Ascending aorta (tissue), 2 donors: ENCODE measurements at regions not wholly inside any gene's neighbourhood (a gene's known extent, or its start where the extent isn't known, plus 50 kb on each side); places are given as distances from the start of the nearest gene placed in this dataset.
A peak's percentile ranks its signal among the peaks of the same experiment; 100 is the strongest.

ENCODE experiments used
- DNase-seq, 2 donors: peaks; one replicate each; pipeline ENCODE4 v3.0.0-alpha.2; 2019; ENCODE audit warnings: low spot score in 2 of 2
- H3K27ac ChIP-seq, 2 donors: fragments of 200-600 bp; sonication (generic); one replicate each; pipeline ENCODE4 v1.5.1; 2016 to 2017; ENCODE audit warnings: mild to moderate bottlenecking in 1 of 2
- H3K27me3 ChIP-seq: fragments of 200-600 bp; sonication (generic); one replicate; pipeline ENCODE4 v1.5.1; 2017
- H3K36me3 ChIP-seq, 2 donors: fragments of 200-600 bp; sonication (generic); one replicate each; pipeline ENCODE4 v1.5.1; 2016
- H3K4me1 ChIP-seq, 2 donors: fragments of 200-600 bp; sonication (generic); one replicate each; pipeline ENCODE4 v1.5.1; 2016 to 2017; ENCODE audit warnings: mild to moderate bottlenecking in 1 of 2
- H3K4me3 ChIP-seq, 2 donors: fragments of 200-600 bp; sonication (generic); one replicate each; pipeline ENCODE4 v1.5.1; 2016 to 2017; ENCODE audit warnings: mild to moderate bottlenecking in 1 of 2
- H3K9me3 ChIP-seq, 2 donors: fragments of 200-600 bp; sonication (generic); one replicate each; pipeline ENCODE4 v1.5.1; 2016
- intact Hi-C: fragments of 100-400 bp; cut with DNase I; formaldehyde crosslinking; loops from one replicate; pipeline ENCODE4 v1.15.1; 2023
- TF ChIP-seq, protein P1 (sequence below), 3 experiments: fragments of 200-600 bp in 2 of 3; fragments of 450-650 bp in 1 of 3; sonication (generic) in 2 of 3; IDR thresholded peaks; one replicate each; pipeline ENCODE4 v1.5.1; 2016 to 2019; ENCODE audit warnings: antibody characterized with exemption in 3 of 3, mild to moderate bottlenecking in 1 of 3, moderate library complexity in 1 of 3

DNA sequence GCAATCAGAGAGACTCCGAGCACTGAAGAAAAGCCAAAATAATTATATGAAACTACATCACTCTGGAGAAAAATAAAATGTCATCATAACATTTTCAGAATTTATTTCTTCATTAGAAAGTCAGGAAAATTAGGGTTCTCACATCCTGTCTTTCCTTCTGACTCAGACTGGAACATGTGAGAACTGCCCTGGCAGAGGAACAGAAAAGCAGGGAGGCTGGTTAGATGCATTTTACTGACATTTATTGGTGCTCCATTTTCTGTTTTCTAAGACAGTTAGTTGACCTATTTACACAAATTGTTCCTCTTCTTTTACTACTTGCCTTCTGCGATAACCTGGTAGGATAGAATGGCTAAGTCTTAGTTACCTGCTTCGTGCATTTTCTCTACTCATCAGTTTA is 58.6 kb upstream of the ANK3 start:
- Histone ChIP-seq H3K4me3 (no peak overlapping the region), H3K4me1 (peaks cover 5 to 31% of the 10 kb centered on the region in 2 donors), H3K9me3 (no peaks in the 10 kb centered on the region), H3K36me3 (no peaks in the 10 kb centered on the region), H3K27me3 (no peaks in the 10 kb centered on the region), H3K27ac (peak overlapping the region in 1 of 2 donors; percentile 82)
- TF ChIP-seq, protein P1, sequence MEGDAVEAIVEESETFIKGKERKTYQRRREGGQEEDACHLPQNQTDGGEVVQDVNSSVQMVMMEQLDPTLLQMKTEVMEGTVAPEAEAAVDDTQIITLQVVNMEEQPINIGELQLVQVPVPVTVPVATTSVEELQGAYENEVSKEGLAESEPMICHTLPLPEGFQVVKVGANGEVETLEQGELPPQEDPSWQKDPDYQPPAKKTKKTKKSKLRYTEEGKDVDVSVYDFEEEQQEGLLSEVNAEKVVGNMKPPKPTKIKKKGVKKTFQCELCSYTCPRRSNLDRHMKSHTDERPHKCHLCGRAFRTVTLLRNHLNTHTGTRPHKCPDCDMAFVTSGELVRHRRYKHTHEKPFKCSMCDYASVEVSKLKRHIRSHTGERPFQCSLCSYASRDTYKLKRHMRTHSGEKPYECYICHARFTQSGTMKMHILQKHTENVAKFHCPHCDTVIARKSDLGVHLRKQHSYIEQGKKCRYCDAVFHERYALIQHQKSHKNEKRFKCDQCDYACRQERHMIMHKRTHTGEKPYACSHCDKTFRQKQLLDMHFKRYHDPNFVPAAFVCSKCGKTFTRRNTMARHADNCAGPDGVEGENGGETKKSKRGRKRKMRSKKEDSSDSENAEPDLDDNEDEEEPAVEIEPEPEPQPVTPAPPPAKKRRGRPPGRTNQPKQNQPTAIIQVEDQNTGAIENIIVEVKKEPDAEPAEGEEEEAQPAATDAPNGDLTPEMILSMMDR (IDR thresholded peaks at IDR 0.05): no peak
- no peak for DNase-seq
- intact Hi-C loops: loop anchor here (10.0 kb wide), 2 partner anchors 327 to 543 kb away; partner anchors contain the start of genes CCDC6 and CDK1

DNA sequence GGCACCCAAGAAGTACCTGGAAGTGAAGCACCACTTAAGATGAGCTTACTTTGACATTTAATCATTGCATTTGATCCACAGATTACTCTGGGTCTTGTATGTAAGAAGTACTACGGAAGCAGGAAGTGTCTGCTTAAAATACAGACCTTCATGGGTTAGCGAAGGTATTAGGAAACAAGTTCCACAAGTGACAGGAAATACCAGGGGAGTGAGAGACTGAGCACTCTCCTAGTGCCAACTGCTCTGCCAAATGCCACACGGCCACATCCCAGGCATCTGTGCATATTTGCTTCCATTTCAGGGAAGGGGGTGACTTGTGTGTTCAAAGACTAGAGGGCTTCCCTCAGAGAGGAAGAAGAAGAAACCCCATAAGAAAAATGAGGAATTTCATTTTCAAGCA is 57.2 kb upstream of the ANK3 start:
- peak in 1 of 2 donors; percentile 78 for DNase-seq
- Histone ChIP-seq H3K4me1 (peaks cover 5 to 34% of the 10 kb centered on the region in 2 donors), H3K9me3 (no peaks in the 10 kb centered on the region), H3K27me3 (no peaks in the 10 kb centered on the region), H3K27ac (peak overlapping the region; percentile 71 to 82), H3K36me3 (no peaks in the 10 kb centered on the region), H3K4me3 (no peak overlapping the region)
- intact Hi-C loops: loop anchor here (2.0 to 10.0 kb wide), 3 partner anchors 34 to 542 kb away; partner anchors contain the start of genes CCDC6 and CDK1
- TF ChIP-seq, protein P1 (IDR thresholded peaks at IDR 0.05): no peak

DNA sequence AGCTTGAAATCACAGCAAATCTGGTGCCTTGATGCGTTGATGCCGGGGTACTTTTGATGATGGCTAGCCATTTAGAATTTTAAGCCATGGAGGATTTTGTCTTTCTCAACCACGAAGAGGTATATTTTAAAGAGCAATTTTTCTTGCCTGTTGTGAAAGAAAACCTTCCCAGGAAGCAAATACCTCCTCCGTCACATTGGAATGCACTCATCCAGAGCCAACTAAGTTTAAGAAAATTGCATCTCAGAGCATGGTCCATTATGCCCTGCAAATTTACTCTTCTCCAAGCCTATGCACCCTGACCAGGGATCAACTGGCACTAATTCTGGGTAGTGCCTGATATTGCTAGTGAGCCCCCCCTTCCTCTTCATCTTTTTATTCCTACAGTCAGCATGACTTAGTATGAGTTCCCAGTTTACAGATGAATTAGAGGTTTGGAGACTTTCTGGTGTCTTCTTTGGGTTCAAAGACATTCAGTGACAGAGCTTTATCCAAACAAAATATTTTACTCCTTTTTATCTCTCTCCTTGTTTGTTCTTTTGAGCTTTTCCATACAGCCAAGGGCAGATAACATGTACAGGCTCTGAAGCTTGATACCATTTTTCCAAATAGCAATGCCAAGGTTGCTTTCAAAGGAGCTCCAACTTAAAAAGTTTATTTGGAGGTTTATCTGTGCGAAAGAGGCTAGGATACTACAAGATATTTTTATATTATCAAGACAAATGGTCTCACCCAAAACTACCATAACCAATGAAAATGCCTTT is 56.6 kb upstream of the ANK3 start:
- Histone ChIP-seq H3K36me3 (no peaks in the 10 kb centered on the region), H3K4me3 (no peak overlapping the region), H3K4me1 (peaks cover 5 to 34% of the 10 kb centered on the region in 2 donors), H3K27me3 (no peaks in the 10 kb centered on the region), H3K27ac (peak overlapping the region; percentile 71 to 82), H3K9me3 (no peaks in the 10 kb centered on the region)
- no peak for DNase-seq
- intact Hi-C loops: loop anchor here (2.0 to 10.0 kb wide), 3 partner anchors 35 to 541 kb away; partner anchors contain the start of genes CCDC6 and CDK1
- TF ChIP-seq, protein P1 (IDR thresholded peaks at IDR 0.05): no peak

DNA sequence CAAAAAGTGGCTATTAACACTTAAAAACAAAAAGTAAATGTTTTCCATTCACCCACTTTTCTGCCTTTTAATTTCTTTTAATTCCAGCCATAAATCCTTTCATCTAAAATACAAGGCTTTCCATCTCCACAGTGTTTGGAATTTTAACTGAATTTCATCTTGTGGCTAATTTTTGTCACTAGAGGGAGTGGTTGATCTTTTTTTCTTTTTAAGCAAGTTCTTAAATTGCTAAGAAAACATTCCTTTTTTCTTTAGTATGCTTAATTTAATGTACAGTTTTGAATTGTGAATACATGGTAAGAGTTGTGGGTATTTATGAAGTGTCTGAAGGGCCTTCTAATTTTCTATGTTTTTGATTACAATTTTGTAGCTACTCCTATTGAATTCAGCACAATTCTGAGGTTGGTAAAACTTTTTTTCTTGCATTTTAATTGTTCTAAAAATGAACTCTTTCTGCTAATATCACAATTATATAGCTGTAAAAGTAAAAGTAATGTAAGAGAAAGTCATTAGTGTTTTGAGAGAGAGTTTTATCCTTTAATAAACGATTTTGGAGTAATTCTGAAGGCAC is 54.9 kb upstream of the ANK3 start:
- intact Hi-C loops: loop anchor here (1.0 to 10.0 kb wide), 3 partner anchors 203 to 540 kb away; partner anchors contain the start of genes CCDC6 and CDK1
- H3K27ac ChIP-seq: peak overlapping the region; percentile 29 to 82
- peaks cover 5 to 34% of the 10 kb centered on the region in 2 donors for H3K4me1 ChIP-seq

DNA sequence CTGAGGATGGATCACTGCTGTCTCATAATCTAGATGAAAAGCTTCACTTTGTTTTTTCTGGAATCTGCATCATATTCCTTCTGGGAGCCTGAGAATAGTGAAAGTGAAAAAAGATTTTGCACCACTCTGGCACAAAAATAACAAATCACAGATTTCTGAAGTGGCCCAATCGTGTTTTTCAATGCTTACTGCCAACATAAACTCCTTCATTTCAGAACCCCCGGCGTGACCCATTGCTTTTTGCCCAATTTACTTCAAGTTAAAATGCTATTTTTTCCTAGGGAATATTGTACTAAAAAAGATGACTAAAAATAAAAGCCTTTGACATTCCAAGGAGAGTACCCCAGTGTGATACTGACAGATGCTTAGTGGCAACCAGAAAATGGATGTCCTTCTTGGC is 53.7 kb upstream of the ANK3 start:
- no peaks in the 10 kb centered on the region for H3K36me3 ChIP-seq
- H3K9me3 ChIP-seq: no peaks in the 10 kb centered on the region
- intact Hi-C loops: loop anchor here (10.0 kb wide), 2 partner anchors 331 to 539 kb away; partner anchors contain the start of genes CCDC6 and CDK1
- H3K4me1 ChIP-seq: peaks cover 5 to 32% of the 10 kb centered on the region in 2 donors
- TF ChIP-seq, protein P1 (IDR thresholded peaks at IDR 0.05): no peak
- no peaks in the 10 kb centered on the region for H3K27me3 ChIP-seq
- peak overlapping the region; percentile 11 to 61 for H3K27ac ChIP-seq
- H3K4me3 ChIP-seq: no peak overlapping the region
- DNase-seq: no peak

More for the DNA sequence above, 54.9 kb upstream of the ANK3 start:
- no peaks in the 10 kb centered on the region for H3K36me3 ChIP-seq
- H3K4me3 ChIP-seq: no peak overlapping the region
- no peaks in the 10 kb centered on the region for H3K27me3 ChIP-seq
- H3K9me3 ChIP-seq: no peaks in the 10 kb centered on the region
- DNase-seq: no peak
- TF ChIP-seq, protein P1 (IDR thresholded peaks at IDR 0.05): peak; percentile 37 to 69 (median 53)
